SH-SY5Y (cell line): ENCODE measurements at regions not wholly inside any gene's neighbourhood (a gene's known extent, or its start where the extent isn't known, plus 50 kb on each side); places are given as distances from the start of the nearest gene placed in this dataset.

ENCODE experiments used
- GATA2 ChIP-seq: IDR thresholded peaks from 2 replicates; pipeline ENCODE4 v1.6.1; 2011; ENCODE audit warnings: mild to moderate bottlenecking, low read depth, low read length
- GATA3 ChIP-seq: IDR thresholded peaks from 2 replicates; pipeline ENCODE4 v1.6.1; 2011; ENCODE audit warnings: low read depth, mild to moderate bottlenecking, low read length, moderate library complexity

DNA sequence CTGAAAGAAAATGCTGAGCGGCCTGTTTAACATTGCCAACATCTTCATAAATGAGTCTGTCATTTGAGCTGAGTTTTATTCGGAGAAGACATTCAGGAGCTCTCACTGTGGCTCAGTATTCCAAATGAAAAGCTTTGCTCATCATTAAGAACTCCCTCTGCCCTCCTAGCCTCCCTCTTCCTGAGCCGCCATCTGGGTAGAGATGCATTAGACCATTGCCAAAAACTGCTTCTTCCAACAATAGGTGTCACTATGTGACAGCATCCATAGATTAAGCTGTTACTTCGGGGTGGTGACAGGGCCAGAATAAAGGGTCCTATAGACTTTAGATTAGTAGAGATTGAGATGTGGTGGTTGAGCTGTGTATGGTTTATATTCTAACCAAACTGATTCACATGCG is 501.4 kb upstream of the NR2F2 start:
- no peak for TF ChIP-seq GATA3
- TF ChIP-seq GATA2 = no peak

DNA sequence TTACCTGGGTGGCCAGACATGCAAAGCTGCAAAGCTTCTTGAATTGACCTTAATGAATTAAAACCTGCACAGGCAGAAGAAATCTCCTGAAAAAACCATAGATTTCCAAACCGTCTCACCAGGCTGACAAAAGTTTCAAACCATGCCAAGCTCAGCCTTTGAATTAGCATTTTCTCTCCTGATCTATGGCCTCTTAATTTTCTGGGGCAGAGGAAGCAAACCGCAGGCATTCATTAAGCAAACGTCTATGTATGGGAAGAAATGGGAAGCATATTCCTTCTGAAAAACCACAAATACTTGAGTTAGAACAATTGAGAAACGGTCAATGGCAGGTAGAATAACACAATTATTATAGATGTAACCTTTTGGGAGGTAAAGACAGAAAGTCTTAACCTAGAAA is 500.2 kb upstream of the NR2F2 start:
- TF ChIP-seq GATA3 = no peak
- TF ChIP-seq GATA2 = no peak

DNA sequence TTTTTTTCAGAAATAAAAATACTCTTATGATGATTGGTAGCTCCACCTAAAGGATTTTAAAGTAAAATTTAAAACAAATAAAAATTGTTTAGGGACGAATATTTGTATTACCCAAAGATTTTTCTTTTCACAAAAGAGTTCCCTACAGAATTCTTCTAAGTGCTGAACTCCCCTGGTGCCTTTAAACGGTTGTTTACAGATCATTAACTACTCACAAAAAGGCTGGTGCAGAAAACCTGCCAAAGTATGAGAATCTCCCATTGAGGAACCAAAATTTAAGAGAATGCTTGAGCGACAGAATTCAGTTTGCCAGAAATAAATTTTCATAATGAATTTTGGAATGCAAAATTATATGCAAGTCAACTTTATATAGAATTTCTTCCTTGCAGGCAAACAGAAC is 497.8 kb upstream of the NR2F2 start:
- TF ChIP-seq GATA2 (no peak), GATA3 (no peak)

DNA sequence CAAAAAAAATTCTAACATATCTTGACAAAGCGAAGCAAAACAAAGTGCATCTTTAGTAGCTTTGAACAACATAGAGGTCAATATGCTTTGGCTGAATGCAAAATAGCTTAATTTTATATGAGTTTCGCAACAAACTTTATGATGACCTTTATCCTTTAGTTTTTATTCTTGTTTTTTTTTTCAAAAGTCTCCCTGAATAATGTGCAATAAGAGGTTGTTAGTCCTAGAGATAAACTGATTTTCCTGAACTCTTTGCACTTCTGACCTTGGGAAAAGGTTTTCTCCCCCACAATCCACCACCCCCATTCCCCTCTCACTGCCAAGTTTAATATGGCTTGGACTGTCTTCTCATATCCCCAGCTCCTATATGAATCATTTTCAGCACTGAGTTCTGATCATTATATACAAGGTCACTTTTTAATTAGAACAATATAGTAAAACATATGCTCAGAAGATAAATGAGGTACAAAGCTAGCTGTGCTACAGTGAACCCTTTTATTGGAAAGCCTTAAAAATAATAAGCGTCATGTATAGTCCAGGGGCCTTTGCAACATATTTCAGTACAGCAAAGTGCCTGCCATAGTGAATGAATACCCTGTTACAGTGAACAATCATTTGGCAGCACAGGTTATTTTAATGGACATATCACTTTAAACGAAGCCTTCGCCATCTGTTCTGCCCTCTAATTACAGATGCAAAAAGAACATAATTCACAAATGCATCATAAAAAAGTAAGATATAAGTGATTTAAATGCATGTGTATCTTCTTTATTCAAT is 496.3 kb upstream of the NR2F2 start:
- TF ChIP-seq GATA2 (no peak), GATA3 (no peak)

DNA sequence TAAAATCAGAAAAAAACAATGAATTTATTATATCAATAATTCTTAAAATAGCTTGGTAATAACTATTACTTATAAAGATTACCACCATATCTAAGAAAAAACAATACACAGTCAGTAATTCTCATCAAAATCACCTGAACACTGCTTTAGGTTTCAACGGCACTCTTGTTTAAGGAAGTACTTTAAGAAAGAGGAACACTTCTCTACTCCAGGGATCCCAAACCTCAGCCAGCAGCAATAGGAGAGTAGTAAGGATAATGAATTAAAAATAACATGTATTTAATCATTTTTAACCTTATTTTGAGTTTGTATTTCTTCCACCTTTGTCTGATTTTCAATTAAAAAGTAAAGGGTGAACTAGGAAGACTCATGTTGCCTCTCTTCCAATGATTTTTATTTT is 494.0 kb upstream of the NR2F2 start:
- TF ChIP-seq GATA3 (no peak), GATA2 (no peak)

DNA sequence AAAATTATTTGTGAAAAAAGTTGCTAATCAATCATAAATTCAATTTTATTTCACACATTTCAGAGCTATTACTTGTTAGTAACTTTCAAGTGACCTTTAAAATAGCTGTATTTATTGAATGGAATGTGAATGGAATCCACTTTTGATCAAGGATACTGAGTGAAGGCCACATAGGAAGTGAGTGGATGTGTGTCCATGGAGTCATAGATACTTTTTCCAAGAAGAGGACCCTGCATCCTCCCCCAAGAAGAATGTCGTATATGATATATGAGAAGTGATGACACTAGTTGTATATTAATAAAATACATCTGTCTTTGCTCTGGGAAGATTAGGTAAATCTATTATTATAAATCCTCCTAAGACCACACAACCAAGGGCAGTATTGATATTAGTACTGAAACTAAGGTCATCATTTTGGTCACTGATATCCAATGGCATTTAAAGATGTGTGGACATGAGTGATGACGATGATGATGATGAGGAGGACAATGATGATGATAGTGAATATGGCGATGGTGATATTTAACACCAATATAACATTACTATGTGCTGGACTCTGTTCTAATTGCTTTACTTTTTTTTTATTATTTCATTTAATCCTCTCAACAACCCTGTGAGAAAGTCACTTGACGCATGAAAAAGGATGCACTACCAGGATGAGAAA is 493.0 kb upstream of the NR2F2 start:
- no peak for TF ChIP-seq GATA3
- TF ChIP-seq GATA2 = no peak

DNA sequence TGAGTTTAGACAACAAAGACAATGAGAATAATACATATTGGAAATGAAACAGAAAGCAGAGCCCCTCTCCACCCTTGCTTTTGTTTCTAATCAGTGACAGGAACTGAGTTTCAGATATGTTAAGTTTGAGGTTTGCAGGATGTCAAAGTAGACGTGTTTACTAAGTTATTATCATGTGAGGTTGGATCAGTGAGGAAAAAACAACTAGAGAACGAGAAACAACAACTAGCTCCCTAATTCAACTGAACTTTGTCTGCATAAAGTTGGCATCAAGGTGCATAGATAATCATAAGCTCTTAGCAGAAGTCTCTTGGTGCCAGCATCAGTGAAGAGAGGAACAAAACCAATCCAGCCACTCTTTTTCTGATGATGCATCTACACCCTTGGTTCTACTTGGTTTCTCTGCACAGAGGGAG is 491.1 kb upstream of the NR2F2 start:
- TF ChIP-seq GATA3 (no peak), GATA2 (no peak)

DNA sequence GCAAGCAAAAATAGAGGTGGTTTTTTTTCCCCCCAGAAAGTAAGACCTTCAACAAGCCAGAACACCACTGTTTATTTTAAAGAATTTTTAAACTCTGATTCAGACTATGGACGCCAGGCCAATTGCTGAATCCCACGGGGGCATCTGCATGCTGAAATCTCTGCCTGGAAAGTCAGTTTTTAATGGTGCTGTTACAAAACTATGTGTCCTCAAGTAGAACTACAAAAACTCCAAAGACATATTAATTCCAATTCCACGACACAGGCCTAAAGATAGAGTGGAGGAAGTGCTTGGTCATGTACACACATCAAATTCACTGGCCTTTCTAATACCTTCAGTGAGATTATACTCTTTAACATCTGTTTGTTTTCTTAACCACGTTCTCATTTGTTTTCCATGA is 490.5 kb upstream of the NR2F2 start:
- no peak for TF ChIP-seq GATA3
- TF ChIP-seq GATA2 = no peak

DNA sequence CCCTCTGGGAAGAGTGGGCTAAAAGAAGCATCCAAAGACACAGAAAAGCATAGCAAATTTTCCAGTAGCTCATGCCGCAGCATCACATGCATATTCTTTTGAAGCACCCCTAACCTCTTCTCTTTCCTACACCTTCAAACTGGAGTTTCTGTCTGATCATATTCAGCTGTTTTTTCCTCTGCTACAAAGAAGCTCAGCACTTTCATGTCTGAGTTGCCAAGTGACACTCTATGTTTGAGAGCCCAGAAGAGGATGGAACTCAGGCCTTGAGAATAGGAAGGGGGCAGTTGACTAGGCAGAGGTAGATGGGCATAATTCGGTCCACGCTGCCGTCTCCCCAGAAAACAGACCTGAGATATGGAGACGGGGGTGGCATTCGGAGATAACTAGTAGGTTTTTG is 489.6 kb upstream of the NR2F2 start:
- TF ChIP-seq GATA3 (no peak), GATA2 (no peak)

DNA sequence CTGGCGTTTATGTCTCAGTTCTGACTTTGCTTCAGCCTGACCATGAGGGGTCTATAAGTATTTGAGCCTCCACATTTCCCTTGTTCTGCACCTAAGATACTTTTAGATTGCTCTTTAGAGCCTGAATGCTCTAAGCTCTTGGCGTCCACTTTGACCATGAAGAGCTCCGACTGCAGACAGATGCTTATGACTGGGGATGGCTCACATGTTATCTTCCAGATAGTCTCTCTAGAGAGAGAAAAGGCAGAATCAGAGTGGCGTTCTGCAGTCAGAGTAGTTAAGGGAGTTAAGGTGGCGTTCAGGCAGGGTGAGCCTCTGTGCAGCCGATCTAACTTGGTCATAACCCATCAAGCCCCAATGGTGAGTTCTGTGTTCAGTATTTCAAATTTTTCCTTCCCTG is 487.9 kb upstream of the NR2F2 start:
- TF ChIP-seq GATA2 (no peak), GATA3 (no peak)

DNA sequence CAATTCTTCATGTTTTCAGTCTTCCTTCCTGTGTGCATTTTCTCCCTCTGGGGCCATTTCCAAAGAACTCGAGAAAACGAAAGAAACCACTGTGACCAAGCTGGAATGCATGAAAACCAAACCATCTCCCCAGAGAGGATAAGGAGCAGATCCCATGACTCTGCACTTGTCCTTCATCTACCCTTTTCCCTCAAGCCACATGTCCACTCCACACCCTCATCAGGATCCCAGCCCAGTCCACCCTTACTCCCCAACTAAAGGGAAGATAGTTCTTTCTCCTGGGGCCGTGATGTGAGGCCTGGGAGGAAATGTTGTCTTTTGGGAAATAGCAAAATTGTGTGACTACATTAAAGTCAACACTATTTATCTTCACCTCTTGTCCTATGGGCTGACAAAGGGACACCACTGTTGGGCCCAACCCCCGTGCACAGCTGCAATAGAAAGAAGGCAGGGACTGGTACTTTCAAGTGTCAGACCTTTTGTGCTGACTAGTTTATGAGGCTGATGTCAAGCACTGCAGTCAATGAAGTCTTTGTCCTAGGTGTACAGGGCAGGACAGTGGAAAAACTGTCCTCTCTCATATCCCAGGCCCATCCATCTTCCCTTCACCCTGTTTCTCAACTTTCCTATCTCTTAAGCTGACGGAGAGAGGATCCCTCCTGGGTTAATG is 487.1 kb upstream of the NR2F2 start:
- TF ChIP-seq GATA2 = no peak

DNA sequence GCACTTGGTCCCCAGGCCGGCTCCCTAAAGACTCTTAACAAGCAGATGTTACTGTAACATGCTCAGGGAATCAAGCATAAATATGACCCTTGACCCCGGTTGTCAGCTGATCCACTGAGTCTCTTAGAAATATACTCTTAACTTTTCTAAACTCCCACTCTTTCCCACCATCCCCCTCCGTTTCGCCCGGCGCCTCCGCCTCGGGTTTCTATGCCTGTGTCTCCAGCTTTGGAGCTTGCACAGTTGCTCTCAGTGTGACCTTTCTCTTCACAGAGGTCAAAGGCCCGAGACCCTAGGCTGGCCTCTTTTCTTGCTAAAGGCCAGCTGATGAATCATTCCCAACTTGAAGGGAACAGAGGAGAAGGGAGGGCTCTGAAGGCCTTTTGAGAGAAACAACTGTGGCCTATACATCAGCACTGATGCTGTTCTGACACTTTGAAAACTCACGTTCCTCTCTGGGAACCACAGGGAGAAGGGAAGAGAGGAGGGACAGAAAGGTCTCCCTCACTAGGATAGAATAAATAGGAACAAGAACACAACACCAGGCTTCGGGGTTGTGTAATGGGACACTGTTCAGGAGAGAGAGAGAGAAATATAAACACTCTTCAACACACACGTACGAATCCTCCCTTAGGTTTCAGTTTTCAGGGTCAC is 484.5 kb upstream of the NR2F2 start:
- TF ChIP-seq GATA3 (no peak), GATA2 (no peak)

DNA sequence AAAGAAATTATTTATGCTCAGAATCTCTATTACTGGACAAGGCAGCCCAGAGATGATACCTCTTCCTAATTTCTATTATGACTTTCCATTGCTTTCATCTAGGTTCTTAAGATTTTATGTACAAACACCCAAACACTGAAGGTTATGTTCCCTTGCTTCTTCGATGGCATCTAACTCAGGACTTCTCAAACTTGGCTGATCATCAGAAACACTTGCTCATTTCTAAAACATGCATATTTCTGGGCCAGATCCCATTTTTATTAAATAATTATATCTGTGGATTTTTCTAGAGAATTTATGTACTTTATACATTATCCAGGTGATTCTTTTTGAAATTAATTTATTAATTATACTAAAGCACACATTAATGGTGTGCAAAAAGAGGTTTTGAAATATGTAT is 482.4 kb upstream of the NR2F2 start:
- TF ChIP-seq GATA2 (no peak), GATA3 (no peak)

DNA sequence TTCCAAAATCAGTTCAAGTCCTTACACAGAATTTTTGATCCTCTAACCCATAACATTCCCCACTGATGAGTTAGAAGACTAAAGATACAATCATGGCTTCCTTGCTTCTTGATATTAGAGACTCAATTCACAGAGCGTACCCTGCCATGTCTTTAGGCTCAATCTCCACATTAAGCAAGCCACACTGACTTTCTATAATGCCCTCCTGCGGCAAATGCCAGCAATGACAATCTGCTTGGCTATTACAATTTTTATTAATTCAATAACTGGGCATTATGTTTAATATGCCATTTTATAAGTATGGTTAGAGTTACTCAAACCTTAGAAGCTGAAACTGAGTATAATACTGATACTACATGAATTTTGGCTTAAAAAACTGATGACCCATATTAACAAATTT is 479.7 kb upstream of the NR2F2 start:
- TF ChIP-seq GATA3 = no peak
- no peak for TF ChIP-seq GATA2
